Peyer's patch (tissue), 4 donors: ENCODE measurements at regions not wholly inside any gene's neighbourhood (a gene's known extent, or its start where the extent isn't known, plus 50 kb on each side); places are given as distances from the start of the nearest gene placed in this dataset.

Source experiments
- POLR2A ChIP-seq, 2 donors: fragments of 450-650 bp; IDR thresholded peaks; one replicate each; pipeline ENCODE4 v1.5.1; 2017; ENCODE audit warnings: antibody characterized with exemption in 2 of 2, mild to moderate bottlenecking in 2 of 2, moderate library complexity in 2 of 2
- TF ChIP-seq, protein P1 (sequence below), 6 experiments: fragments of 450-650 bp in 4 of 6; fragments of 200-600 bp in 2 of 6; sonication (generic) in 1 of 6; IDR thresholded peaks; one replicate each; pipeline ENCODE4 v1.5.1; 2017 to 2019; ENCODE audit warnings: antibody characterized with exemption in 6 of 6, mild to moderate bottlenecking in 3 of 6, moderate library complexity in 1 of 6

DNA sequence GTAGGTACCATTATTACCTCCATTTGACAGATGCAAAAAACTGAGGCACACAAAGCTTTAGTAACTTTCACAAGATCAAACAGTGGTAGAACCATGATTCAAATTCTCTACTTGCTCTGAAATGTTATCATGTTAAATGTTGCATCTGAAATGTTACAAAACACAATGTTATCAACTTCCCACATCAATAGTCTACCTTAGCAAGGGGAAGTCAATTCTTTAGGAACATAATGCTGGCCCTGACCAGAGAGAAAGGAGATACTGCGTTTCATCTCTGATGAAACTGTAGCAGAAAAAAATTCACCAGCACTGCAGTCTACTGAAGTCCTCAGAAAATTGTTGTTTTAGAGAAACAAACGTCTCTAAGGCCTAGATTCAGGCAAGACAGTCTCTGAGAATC is 174.1 kb downstream of the SATB1 start:
- TF ChIP-seq, protein P1, sequence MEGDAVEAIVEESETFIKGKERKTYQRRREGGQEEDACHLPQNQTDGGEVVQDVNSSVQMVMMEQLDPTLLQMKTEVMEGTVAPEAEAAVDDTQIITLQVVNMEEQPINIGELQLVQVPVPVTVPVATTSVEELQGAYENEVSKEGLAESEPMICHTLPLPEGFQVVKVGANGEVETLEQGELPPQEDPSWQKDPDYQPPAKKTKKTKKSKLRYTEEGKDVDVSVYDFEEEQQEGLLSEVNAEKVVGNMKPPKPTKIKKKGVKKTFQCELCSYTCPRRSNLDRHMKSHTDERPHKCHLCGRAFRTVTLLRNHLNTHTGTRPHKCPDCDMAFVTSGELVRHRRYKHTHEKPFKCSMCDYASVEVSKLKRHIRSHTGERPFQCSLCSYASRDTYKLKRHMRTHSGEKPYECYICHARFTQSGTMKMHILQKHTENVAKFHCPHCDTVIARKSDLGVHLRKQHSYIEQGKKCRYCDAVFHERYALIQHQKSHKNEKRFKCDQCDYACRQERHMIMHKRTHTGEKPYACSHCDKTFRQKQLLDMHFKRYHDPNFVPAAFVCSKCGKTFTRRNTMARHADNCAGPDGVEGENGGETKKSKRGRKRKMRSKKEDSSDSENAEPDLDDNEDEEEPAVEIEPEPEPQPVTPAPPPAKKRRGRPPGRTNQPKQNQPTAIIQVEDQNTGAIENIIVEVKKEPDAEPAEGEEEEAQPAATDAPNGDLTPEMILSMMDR (IDR thresholded peaks at IDR 0.05) = no peak
- no peak for TF ChIP-seq POLR2A (IDR thresholded peaks at IDR 0.05)
